ENCODE measurements at regions not wholly inside any gene's neighbourhood (a gene's known extent, or its start where the extent isn't known, plus 50 kb on each side); places are given as distances from the start of the nearest gene placed in this dataset.

DNA sequence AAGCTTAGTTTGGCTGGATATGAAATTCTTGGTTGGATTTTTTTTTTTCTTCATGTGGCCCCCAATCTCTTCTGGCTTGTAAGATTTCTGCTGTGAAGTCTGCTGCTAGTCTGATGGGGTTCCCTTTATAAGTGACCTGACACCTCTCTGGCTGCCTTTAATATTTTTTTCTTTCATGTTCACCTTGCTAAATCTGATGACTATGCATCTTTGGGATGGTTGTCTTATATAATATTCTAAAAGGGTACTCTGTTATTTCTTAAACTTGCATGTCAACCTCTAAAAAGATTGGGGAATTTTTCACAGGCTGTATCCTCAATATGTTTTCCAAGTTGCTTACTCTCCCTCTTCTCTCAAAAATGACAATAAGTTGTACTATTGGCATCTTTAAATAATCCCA lies 500.0 kb downstream of the CAAP1 start:
- TF ChIP-seq CTCF (conservative IDR thresholded peaks at IDR 0.05; ENCODE audit: low read length) (no peak), EZH2phosphoT487 (IDR thresholded peaks at IDR 0.05; ENCODE audit: borderline replicate concordance) (no peak)
